ENCODE measurements at regions not wholly inside any gene's neighbourhood (a gene's known extent, or its start where the extent isn't known, plus 50 kb on each side); places are given as distances from the start of the nearest gene placed in this dataset.

- TF ChIP-seq CTCF (IDR thresholded peaks at IDR 0.05; ENCODE audit: poor library complexity), result no peak
- no peak for TF ChIP-seq EZH2 (IDR thresholded peaks at IDR 0.05; ENCODE audit: borderline replicate concordance)
- no peak for TF ChIP-seq EZH2phosphoT487 (IDR thresholded peaks at IDR 0.05; ENCODE audit: low read depth, severe bottlenecking, unreplicated experiment)
Observed at GRCh38 chr16:63928421-63928820, 1193.4 kb downstream of the CDH11 start.
